HG02943 (cell line): ENCODE measurements at regions not wholly inside any gene's neighbourhood (a gene's known extent, or its start where the extent isn't known, plus 50 kb on each side); places are given as distances from the start of the nearest gene placed in this dataset.

Experiments used
- ATAC-seq: cut with Tn5 transposase; IDR thresholded peaks from one replicate; pipeline ENCODE4 v1.9.1; 2021; ENCODE audit warnings: mild to moderate bottlenecking, low read depth, moderate library complexity; ENCODE audit not compliant: unreplicated experiment

- ATAC-seq, result no peak
Measured at GRCh38 chr4:67236788-67237187, 308.5 kb downstream of the CENPC start.

GRCh38 chr4:67236318-67236717 lies 309.0 kb downstream of the CENPC start:
- no peak for ATAC-seq

- no peak for ATAC-seq
Measured at GRCh38 chr4:67234296-67234695, 311.0 kb downstream of the CENPC start.

GRCh38 chr4:67229148-67229547 lies 316.2 kb downstream of the CENPC start:
- no peak for ATAC-seq

GRCh38 chr4:67220861-67221260 lies 324.4 kb downstream of the CENPC start:
- ATAC-seq, result no peak

- no peak for ATAC-seq
Measured at GRCh38 chr4:67218883-67219282, 326.4 kb downstream of the CENPC start.

- ATAC-seq, result no peak
Measured at GRCh38 chr4:67207941-67208441, 337.3 kb downstream of the CENPC start.

- ATAC-seq, result no peak
Measured at GRCh38 chr4:67204441-67204840, 340.9 kb downstream of the CENPC start.

GRCh38 chr4:67201334-67201733 lies 344.0 kb downstream of the CENPC start:
- no peak for ATAC-seq

GRCh38 chr4:67198727-67199126 lies 346.6 kb downstream of the CENPC start:
- no peak for ATAC-seq

GRCh38 chr4:67167849-67168248 lies 377.5 kb downstream of the CENPC start:
- ATAC-seq, result no peak

- no peak for ATAC-seq
Measured at GRCh38 chr4:67162690-67163089, 382.6 kb downstream of the CENPC start.

GRCh38 chr4:67161311-67161710 lies 384.0 kb downstream of the CENPC start:
- no peak for ATAC-seq

GRCh38 chr4:67160394-67160793 lies 384.9 kb downstream of the CENPC start:
- no peak for ATAC-seq

GRCh38 chr4:67158666-67159065 lies 386.6 kb downstream of the CENPC start:
- no peak for ATAC-seq

- no peak for ATAC-seq
Measured at GRCh38 chr4:67152976-67153375, 392.3 kb downstream of the CENPC start.

GRCh38 chr4:67151376-67152343 lies 393.6 kb downstream of the CENPC start:
- no peak for ATAC-seq

GRCh38 chr4:67141586-67141985 lies 403.7 kb downstream of the CENPC start:
- no peak for ATAC-seq

GRCh38 chr4:67134616-67135015 lies 410.7 kb downstream of the CENPC start:
- ATAC-seq, result no peak

GRCh38 chr4:67133162-67133561 lies 412.1 kb downstream of the CENPC start:
- no peak for ATAC-seq

GRCh38 chr4:67131224-67131623 lies 414.1 kb downstream of the CENPC start:
- ATAC-seq, result no peak

- ATAC-seq, result no peak
Measured at GRCh38 chr4:67130411-67130810, 414.9 kb downstream of the CENPC start.
